Endothelial cell of umbilical vein (primary cell): ENCODE measurements at regions not wholly inside any gene's neighbourhood (a gene's known extent, or its start where the extent isn't known, plus 50 kb on each side); places are given as distances from the start of the nearest gene placed in this dataset.

Experiments used
- BruUV-seq: library from RNA; stranded (reverse); fragments of 400-500 nt; replicated peaks from 2 replicates; lab custom pipeline; 2021; lab: Mats Ljungman, UMichigan
- CTCF ChIA-PET: fragments of 300-600, 350-600 bp; sonication (Branson Sonifier 250); formaldehyde crosslinking; loops from one replicate; lab custom pipeline; 2021; ENCODE audit warnings: antibody characterized with exemption, inconsistent platforms; lab: Charles Lee
- POLR2A ChIA-PET: fragments of 300-600, 350-600 bp; sonication (Branson Sonifier 250); formaldehyde crosslinking; loops from one replicate; lab custom pipeline; 2021; ENCODE audit warnings: antibody characterized with exemption, inconsistent platforms; lab: Charles Lee
- DNase-seq: peaks from one replicate; pipeline ENCODE4 v3.0.0-alpha.2; 2011; ENCODE audit warnings: low read depth, low spot score
- FAIRE-seq: peaks from 2 replicates; lab custom pipeline; 2011; peaks lifted over from hg19 to GRCh38; lab: Jason Lieb, UNC
- H2AFZ ChIP-seq: 2 replicates; pipeline ENCODE4 v1.6.0; 2012; ENCODE audit warnings: low read depth, low read length, control low read depth, inconsistent platforms
- H3K27ac ChIP-seq: 2 replicates; pipeline ENCODE4 v1.5.1; 2011; ENCODE audit warnings: low read depth, mild to moderate bottlenecking, control low read depth, low read length, moderate library complexity; ENCODE audit not compliant: insufficient read depth
- H3K27me3 ChIP-seq, 2 experiments: 2 replicates each; pipeline versions ENCODE4 v1.6.0 to v1.6.1; 2011; ENCODE audit warnings: low read length in 2 of 2, mixed read lengths in 1 of 2; ENCODE audit not compliant: control insufficient read depth in 2 of 2, insufficient read depth in 2 of 2
- H3K36me3 ChIP-seq, 2 experiments: 2 replicates in 1 of 2; 3 replicates in 1 of 2; pipeline ENCODE4 v1.5.1; 2011; ENCODE audit warnings: low read length in 2 of 2, mild to moderate bottlenecking in 1 of 2, moderate library complexity in 1 of 2; ENCODE audit not compliant: control insufficient read depth in 2 of 2, insufficient read depth in 2 of 2; ENCODE audit errors: extremely low read depth in 1 of 2
- H3K4me1 ChIP-seq: 3 replicates; pipeline ENCODE4 v1.5.1; 2011; ENCODE audit warnings: mild to moderate bottlenecking, low read length; ENCODE audit not compliant: control insufficient read depth, insufficient read depth; ENCODE audit errors: extremely low read depth
- H3K4me2 ChIP-seq: 2 replicates; pipeline ENCODE4 v1.6.1; 2011; ENCODE audit warnings: low read length, control low read depth, mixed read lengths; ENCODE audit not compliant: insufficient read depth
- H3K4me3 ChIP-seq, 3 experiments: fragments of 200-600 bp in 1 of 3; sonication (generic), shearing (Covaris generic) in 1 of 3; replicated peaks in 1 of 3; 2 replicates each; pipeline ENCODE4 v1.5.1; 2011 to 2016; ENCODE audit warnings: control low read depth in 3 of 3, low read length in 3 of 3, mild to moderate bottlenecking in 2 of 3, inconsistent platforms in 1 of 3, low read depth in 1 of 3, moderate library complexity in 1 of 3; ENCODE audit not compliant: insufficient read depth in 1 of 3
- H3K79me2 ChIP-seq: 2 replicates; pipeline ENCODE4 v1.6.0; 2012; ENCODE audit warnings: low read length, inconsistent platforms; ENCODE audit not compliant: control insufficient read depth, insufficient read depth
- H3K9ac ChIP-seq: replicated peaks from 2 replicates; pipeline ENCODE3; 2011; ENCODE audit warnings: low read length, control low read depth; ENCODE audit not compliant: insufficient read depth; ENCODE audit errors: extremely low read depth
- H3K9me1 ChIP-seq: replicated peaks from 3 replicates; pipeline ENCODE4 v1.6.0; 2011; ENCODE audit warnings: mild to moderate bottlenecking, low read length; ENCODE audit not compliant: control insufficient read depth, insufficient read depth; ENCODE audit errors: extremely low read depth
- H3K9me3 ChIP-seq: replicated peaks from 2 replicates; pipeline ENCODE4 v1.5.1; 2012; ENCODE audit warnings: low read length, inconsistent platforms; ENCODE audit not compliant: control insufficient read depth, insufficient read depth
- H4K20me1 ChIP-seq: replicated peaks from 2 replicates; pipeline ENCODE3; 2011; ENCODE audit warnings: mild to moderate bottlenecking, low read length; ENCODE audit not compliant: control insufficient read depth, insufficient read depth; ENCODE audit errors: extremely low read depth
- EZH2 ChIP-seq: IDR thresholded peaks from 2 replicates; pipeline ENCODE4 v1.6.1; 2012; ENCODE audit warnings: borderline replicate concordance, low read depth, mild to moderate bottlenecking, moderate library complexity, low read length, inconsistent platforms; ENCODE audit not compliant: severe bottlenecking
- FOS ChIP-seq: IDR thresholded peaks from 2 replicates; pipeline ENCODE4 v1.6.1; 2011; ENCODE audit warnings: mild to moderate bottlenecking, low read length, moderate library complexity, borderline replicate concordance; ENCODE audit not compliant: insufficient read depth
- GATA2 ChIP-seq: IDR thresholded peaks from 2 replicates; pipeline ENCODE4 v1.7.0; 2011; ENCODE audit warnings: low read depth, mild to moderate bottlenecking, moderate library complexity, mixed read lengths, low read length; ENCODE audit not compliant: insufficient read length, insufficient read depth
- JUN ChIP-seq: IDR thresholded peaks from 2 replicates; pipeline ENCODE4 v1.6.1; 2011; ENCODE audit warnings: borderline replicate concordance, low read depth; ENCODE audit not compliant: insufficient read length, insufficient read depth
- MAX ChIP-seq: IDR thresholded peaks from 2 replicates; pipeline ENCODE4 v1.6.1; 2011; ENCODE audit not compliant: insufficient read depth, insufficient read length
- MYC ChIP-seq: IDR thresholded peaks from one replicate; pipeline ENCODE4 v1.6.1; 2011; ENCODE audit warnings: mild to moderate bottlenecking, low read depth, low read length
- POLR2A ChIP-seq: IDR thresholded peaks from 2 replicates; pipeline ENCODE4 v1.6.1; 2012; ENCODE audit warnings: low read depth, mild to moderate bottlenecking, control low read depth, low read length
- POLR2AphosphoS5 ChIP-seq: IDR thresholded peaks from 2 replicates; pipeline ENCODE4 v1.6.1; 2012; ENCODE audit warnings: low read depth, mild to moderate bottlenecking, control low read depth, low read length, moderate library complexity; ENCODE audit not compliant: insufficient read depth
- dilution Hi-C: fragments of 300-500 bp; cut with MboI; formaldehyde crosslinking; loops from one replicate; pipeline ENCODE4 v1.15.0; 2019; ENCODE audit warnings: low sequenced_read_pairs; ENCODE audit not compliant: extremely low pct_ligation_motif_present
- intact Hi-C: fragments of 100-400 bp; cut with micrococcal nuclease; formaldehyde crosslinking; loops from one replicate; pipeline ENCODE4 v1.10.0; 2022
- TF ChIP-seq, protein P1 (sequence below), 2 donors: IDR thresholded peaks; 1 replicate in 1 of 2; 2 replicates in 1 of 2; pipeline ENCODE4 v1.5.1; 2011; ENCODE audit warnings: low read length in 2 of 2, mild to moderate bottlenecking in 2 of 2, moderate library complexity in 2 of 2, control low read depth in 1 of 2, inconsistent platforms in 1 of 2, low read depth in 1 of 2; ENCODE audit not compliant: insufficient read depth in 1 of 2; ENCODE audit errors: extremely low read depth in 1 of 2

DNA sequence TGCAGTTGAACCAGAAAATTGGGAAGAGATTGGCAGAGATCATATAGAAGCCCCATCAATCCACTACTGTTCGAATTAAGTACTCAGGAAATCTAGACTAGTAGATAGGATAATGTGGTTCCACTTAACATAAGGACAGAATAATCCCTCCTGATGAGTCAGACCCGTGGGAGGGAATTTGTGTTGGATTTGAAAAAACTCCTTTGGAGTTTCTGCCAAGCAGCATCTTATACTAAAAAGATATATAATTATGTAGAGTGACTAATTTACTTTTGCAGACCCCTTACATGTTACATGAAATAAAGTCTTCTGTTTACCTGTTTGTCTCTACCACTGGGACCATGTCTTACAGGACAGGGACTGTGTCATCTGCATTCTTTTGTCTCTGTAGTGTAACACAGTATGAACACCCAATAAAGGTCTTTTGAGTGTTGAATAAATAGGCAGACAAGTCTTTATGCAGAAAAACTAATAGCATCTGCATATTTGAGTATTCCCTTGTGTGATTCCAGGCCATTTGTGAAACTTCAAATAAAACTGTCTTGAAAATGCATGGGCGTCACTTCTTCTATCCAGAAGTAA is 122.6 kb upstream of the DNAJC10 start:
- H3K79me2 ChIP-seq: no peaks in the 10 kb centered on the region
- no peaks in the 10 kb centered on the region for H3K4me1 ChIP-seq
- no peak overlapping the region for H3K9ac ChIP-seq
- H3K36me3 ChIP-seq: no peaks in the 10 kb centered on the region
- no peaks in the 10 kb centered on the region for H3K9me1 ChIP-seq
- FAIRE-seq: no peak
- no peaks in the 10 kb centered on the region for H4K20me1 ChIP-seq
- BruUV-seq: no TSS peak
- no peak overlapping the region for H3K4me3 ChIP-seq
- no peak overlapping the region for H2AFZ ChIP-seq
- ChIA-PET CTCF (no interaction called here), POLR2A (no interaction called here)
- H3K4me2 ChIP-seq: no peak overlapping the region
- intact Hi-C loops (no loop called here), dilution Hi-C loops (no loop called here)
- H3K27ac ChIP-seq: no peak overlapping the region
- peak; percentile 10 for DNase-seq
- TF ChIP-seq JUN: no peak
- TF ChIP-seq, protein P1, sequence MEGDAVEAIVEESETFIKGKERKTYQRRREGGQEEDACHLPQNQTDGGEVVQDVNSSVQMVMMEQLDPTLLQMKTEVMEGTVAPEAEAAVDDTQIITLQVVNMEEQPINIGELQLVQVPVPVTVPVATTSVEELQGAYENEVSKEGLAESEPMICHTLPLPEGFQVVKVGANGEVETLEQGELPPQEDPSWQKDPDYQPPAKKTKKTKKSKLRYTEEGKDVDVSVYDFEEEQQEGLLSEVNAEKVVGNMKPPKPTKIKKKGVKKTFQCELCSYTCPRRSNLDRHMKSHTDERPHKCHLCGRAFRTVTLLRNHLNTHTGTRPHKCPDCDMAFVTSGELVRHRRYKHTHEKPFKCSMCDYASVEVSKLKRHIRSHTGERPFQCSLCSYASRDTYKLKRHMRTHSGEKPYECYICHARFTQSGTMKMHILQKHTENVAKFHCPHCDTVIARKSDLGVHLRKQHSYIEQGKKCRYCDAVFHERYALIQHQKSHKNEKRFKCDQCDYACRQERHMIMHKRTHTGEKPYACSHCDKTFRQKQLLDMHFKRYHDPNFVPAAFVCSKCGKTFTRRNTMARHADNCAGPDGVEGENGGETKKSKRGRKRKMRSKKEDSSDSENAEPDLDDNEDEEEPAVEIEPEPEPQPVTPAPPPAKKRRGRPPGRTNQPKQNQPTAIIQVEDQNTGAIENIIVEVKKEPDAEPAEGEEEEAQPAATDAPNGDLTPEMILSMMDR (IDR thresholded peaks at IDR 0.05; ENCODE audit: extremely low read depth in 1 of 2, insufficient read depth in 1 of 2, low read depth in 1 of 2, low read length in 2 of 2): no peak
- no peak for TF ChIP-seq FOS
- TF ChIP-seq EZH2: no peak
- no peaks in the 10 kb centered on the region for H3K27me3 ChIP-seq
- H3K9me3 ChIP-seq: no peaks in the 10 kb centered on the region

GRCh38 chr2:182594286-182594685 is 121.8 kb upstream of the DNAJC10 start:
- BruUV-seq: no TSS peak
- H3K4me3 ChIP-seq: no peak overlapping the region
- H2AFZ ChIP-seq: no peak overlapping the region
- dilution Hi-C loops (no loop called here), intact Hi-C loops (no loop called here)
- no peaks in the 10 kb centered on the region for H4K20me1 ChIP-seq
- H3K27me3 ChIP-seq: no peaks in the 10 kb centered on the region
- FAIRE-seq (no peak), DNase-seq (no peak)
- no peaks in the 10 kb centered on the region for H3K79me2 ChIP-seq
- ChIA-PET CTCF (no interaction called here), POLR2A (no interaction called here)
- no peaks in the 10 kb centered on the region for H3K4me1 ChIP-seq
- no peaks in the 10 kb centered on the region for H3K9me1 ChIP-seq
- TF ChIP-seq POLR2AphosphoS5: no peak
- no peak for TF ChIP-seq EZH2
- no peak for TF ChIP-seq JUN
- TF ChIP-seq FOS: no peak
- TF ChIP-seq MYC: no peak
- TF ChIP-seq, protein P1 (IDR thresholded peaks at IDR 0.05; ENCODE audit: extremely low read depth in 1 of 2, insufficient read depth in 1 of 2, low read depth in 1 of 2, low read length in 2 of 2): no peak
- no peak for TF ChIP-seq MAX
- no peak for TF ChIP-seq GATA2
- no peak for TF ChIP-seq POLR2A
- no peak overlapping the region for H3K9ac ChIP-seq
- no peak overlapping the region for H3K4me2 ChIP-seq
- H3K36me3 ChIP-seq: no peaks in the 10 kb centered on the region
- H3K27ac ChIP-seq: no peak overlapping the region
- H3K9me3 ChIP-seq: no peaks in the 10 kb centered on the region
